ENCODE measurements at regions not wholly inside any gene's neighbourhood (a gene's known extent, or its start where the extent isn't known, plus 50 kb on each side); places are given as distances from the start of the nearest gene placed in this dataset.

DNA sequence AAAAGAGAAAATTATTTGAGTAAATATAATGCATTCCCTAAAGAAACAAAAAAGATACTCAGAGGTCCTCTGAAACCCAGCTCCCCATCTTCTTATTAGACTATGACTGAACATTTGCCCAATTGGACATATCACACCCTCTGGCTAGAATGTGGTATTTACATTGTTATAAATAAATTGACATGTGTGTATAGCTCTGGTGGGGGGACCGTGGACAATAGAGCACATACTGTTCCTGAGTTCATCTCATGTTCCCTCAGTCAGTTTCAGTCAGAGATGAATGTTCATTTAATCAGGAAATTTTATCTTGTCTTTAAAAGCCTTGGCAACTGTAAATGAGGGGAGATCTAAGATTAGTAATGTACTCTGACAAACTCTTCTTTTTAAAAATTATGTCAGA, 459.3 kb upstream of the ADAMTS5 start:
- TF ChIP-seq CTCF (IDR thresholded peaks at IDR 0.05), result no peak
- no peak for TF ChIP-seq POLR2A (IDR thresholded peaks at IDR 0.05)
- Histone ChIP-seq H3K27ac (peak overlapping the region; percentile 36 to 69), H3K4me3 (no peak overlapping the region), H3K27me3 (no peaks in the 10 kb centered on the region), H3K9me3 (peaks cover 0 to 4% of the 10 kb centered on the region in 2 donors), H3K36me3 (no peaks in the 10 kb centered on the region), H3K4me1 (no peaks in the 10 kb centered on the region)
- intact Hi-C loops (cut with DNase I; ENCODE audit: low total_unique reads), result no loop called here
- DNase-seq, result no peak

GRCh38 chr21:27425574-27425973, 458.7 kb upstream of the ADAMTS5 start:
- Histone ChIP-seq H3K4me3 (no peak overlapping the region), H3K27ac (peak overlapping the region; percentile 36 to 69), H3K9me3 (peaks cover 0 to 4% of the 10 kb centered on the region in 2 donors), H3K27me3 (no peaks in the 10 kb centered on the region), H3K4me1 (no peaks in the 10 kb centered on the region), H3K36me3 (no peaks in the 10 kb centered on the region)
- TF ChIP-seq CTCF (IDR thresholded peaks at IDR 0.05) (no peak), POLR2A (IDR thresholded peaks at IDR 0.05) (no peak)
- peak; percentile 45 to 50 for DNase-seq
- intact Hi-C loops (cut with DNase I; ENCODE audit: low total_unique reads), result no loop called here

DNA sequence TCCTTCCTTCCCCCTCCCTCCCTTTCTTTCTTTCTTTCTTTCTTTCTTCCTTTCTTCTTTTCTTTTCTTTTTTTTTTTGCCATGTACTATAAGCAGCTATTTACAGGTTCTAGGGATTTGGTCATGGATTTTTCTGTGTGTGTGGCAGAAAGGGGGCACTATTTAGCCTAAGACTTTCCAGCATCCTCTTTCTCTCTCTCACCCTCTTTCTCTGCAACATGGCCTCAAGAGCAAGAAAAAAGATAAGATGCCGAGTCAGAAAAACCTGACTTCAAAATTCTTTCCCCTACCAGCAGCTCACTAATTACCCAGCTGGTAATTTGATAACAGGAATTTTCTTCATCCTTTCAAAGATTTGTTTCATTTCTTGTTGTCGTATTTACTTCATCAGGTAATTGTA, 458.3 kb upstream of the ADAMTS5 start:
- H3K27ac ChIP-seq, result peak overlapping the region; percentile 36 to 69

GRCh38 chr21:27424601-27425000, 457.7 kb upstream of the ADAMTS5 start:
- no peak for TF ChIP-seq POLR2A (IDR thresholded peaks at IDR 0.05)
- no peak for TF ChIP-seq CTCF (IDR thresholded peaks at IDR 0.05)
- intact Hi-C loops (cut with DNase I; ENCODE audit: low total_unique reads), result no loop called here
- Histone ChIP-seq H3K27ac (peak overlapping the region in 1 of 2 donors; percentile 32), H3K36me3 (no peaks in the 10 kb centered on the region), H3K27me3 (no peaks in the 10 kb centered on the region), H3K4me3 (no peak overlapping the region), H3K4me1 (no peaks in the 10 kb centered on the region), H3K9me3 (peaks cover 0 to 4% of the 10 kb centered on the region in 2 donors)
- no peak for DNase-seq

More for the DNA sequence above, 458.3 kb upstream of the ADAMTS5 start:
- no peak for DNase-seq
- Histone ChIP-seq H3K4me1 (no peaks in the 10 kb centered on the region), H3K9me3 (peaks cover 0 to 4% of the 10 kb centered on the region in 2 donors), H3K36me3 (no peaks in the 10 kb centered on the region), H3K4me3 (no peak overlapping the region), H3K27me3 (no peaks in the 10 kb centered on the region)
- TF ChIP-seq POLR2A (IDR thresholded peaks at IDR 0.05) (no peak), CTCF (IDR thresholded peaks at IDR 0.05) (no peak)
- intact Hi-C loops (cut with DNase I; ENCODE audit: low total_unique reads), result no loop called here

GRCh38 chr21:27423906-27424595, 457.2 kb upstream of the ADAMTS5 start:
- H3K4me3 ChIP-seq, result no peak overlapping the region
- intact Hi-C loops (cut with DNase I; ENCODE audit: low total_unique reads), result no loop called here
- no peaks in the 10 kb centered on the region for H3K36me3 ChIP-seq
- no peak for DNase-seq
- H3K4me1 ChIP-seq, result no peaks in the 10 kb centered on the region
- peaks cover 0 to 4% of the 10 kb centered on the region in 2 donors for H3K9me3 ChIP-seq
- TF ChIP-seq POLR2A (IDR thresholded peaks at IDR 0.05) (no peak), CTCF (IDR thresholded peaks at IDR 0.05) (no peak)
- no peaks in the 10 kb centered on the region for H3K27me3 ChIP-seq
- H3K27ac ChIP-seq, result peak overlapping the region in 1 of 2 donors; percentile 61

Measured in uterus (tissue), 3 donors.